ENCODE measurements at regions not wholly inside any gene's neighbourhood (a gene's known extent, or its start where the extent isn't known, plus 50 kb on each side); places are given as distances from the start of the nearest gene placed in this dataset.

DNA sequence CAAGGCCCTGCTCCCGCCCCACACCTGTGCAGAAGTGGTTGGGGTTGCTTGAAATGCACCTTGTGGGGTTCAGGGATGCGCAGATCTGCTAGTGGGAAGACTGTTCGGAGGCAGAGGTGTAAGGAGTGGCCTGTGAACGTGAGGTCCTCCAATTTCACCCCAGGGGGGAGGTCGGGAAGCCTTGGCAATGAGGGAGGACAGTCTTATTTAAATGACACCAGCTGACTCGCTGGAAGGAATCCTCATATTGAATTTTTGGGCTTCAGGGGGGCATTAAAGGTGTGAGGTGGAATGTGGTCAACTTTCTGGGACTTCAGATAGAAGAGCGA lies 218.8 kb upstream of the CELF2 start:
- DNase-seq (ENCODE audit: low read depth): no peak
- no peak overlapping the region for H3K4me3 ChIP-seq (ENCODE audit: low read depth, low read length)
- TF ChIP-seq, protein P1, sequence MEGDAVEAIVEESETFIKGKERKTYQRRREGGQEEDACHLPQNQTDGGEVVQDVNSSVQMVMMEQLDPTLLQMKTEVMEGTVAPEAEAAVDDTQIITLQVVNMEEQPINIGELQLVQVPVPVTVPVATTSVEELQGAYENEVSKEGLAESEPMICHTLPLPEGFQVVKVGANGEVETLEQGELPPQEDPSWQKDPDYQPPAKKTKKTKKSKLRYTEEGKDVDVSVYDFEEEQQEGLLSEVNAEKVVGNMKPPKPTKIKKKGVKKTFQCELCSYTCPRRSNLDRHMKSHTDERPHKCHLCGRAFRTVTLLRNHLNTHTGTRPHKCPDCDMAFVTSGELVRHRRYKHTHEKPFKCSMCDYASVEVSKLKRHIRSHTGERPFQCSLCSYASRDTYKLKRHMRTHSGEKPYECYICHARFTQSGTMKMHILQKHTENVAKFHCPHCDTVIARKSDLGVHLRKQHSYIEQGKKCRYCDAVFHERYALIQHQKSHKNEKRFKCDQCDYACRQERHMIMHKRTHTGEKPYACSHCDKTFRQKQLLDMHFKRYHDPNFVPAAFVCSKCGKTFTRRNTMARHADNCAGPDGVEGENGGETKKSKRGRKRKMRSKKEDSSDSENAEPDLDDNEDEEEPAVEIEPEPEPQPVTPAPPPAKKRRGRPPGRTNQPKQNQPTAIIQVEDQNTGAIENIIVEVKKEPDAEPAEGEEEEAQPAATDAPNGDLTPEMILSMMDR (IDR thresholded peaks at IDR 0.05; ENCODE audit: insufficient read depth, low read depth, low read length): no peak

DNA sequence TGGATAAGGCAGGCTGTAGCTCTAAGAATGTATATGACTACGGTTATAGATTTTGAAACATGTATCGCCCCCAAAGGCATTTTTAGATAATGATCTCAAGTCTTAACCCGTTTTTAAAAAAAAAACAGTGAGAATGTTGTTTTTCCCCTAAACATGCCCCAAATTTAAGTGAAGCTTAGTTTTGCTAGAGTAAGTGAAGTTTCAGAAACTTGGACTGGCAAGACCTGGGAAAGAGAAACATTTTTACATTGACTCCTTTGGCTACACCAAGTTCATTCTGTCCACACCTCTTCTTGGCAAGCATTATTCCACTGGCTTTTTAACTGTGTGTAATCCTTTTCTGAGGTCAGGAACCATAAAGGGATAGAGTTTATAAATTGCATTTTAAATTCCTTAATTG lies 216.7 kb upstream of the CELF2 start:
- DNase-seq (ENCODE audit: low read depth): no peak
- H3K4me3 ChIP-seq (ENCODE audit: low read depth, low read length): no peak overlapping the region
- TF ChIP-seq, protein P1 (IDR thresholded peaks at IDR 0.05; ENCODE audit: insufficient read depth, low read depth, low read length): no peak

DNA sequence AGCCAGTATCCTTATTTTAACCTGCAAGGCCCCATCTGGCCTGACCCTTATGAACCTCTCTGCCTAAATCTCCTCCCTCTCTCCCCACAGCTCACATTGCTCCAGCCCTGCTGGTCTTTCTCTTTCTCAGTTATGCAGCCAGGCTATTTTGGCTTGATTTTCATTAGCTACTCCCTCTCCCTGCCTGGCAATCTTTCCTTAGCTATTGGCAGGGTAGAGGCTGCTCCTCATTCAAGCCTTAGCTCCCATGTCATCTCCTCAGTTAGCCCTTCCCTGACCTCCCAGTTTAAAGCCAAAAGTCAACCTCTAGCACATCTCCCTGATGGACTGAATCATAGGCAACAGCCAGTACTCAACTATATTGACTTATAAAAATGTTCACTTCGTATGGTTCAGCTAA lies 214.4 kb upstream of the CELF2 start:
- TF ChIP-seq, protein P1 (IDR thresholded peaks at IDR 0.05; ENCODE audit: insufficient read depth, low read depth, low read length): no peak
- no peak for DNase-seq (ENCODE audit: low read depth)
- no peak overlapping the region for H3K4me3 ChIP-seq (ENCODE audit: low read depth, low read length)

DNA sequence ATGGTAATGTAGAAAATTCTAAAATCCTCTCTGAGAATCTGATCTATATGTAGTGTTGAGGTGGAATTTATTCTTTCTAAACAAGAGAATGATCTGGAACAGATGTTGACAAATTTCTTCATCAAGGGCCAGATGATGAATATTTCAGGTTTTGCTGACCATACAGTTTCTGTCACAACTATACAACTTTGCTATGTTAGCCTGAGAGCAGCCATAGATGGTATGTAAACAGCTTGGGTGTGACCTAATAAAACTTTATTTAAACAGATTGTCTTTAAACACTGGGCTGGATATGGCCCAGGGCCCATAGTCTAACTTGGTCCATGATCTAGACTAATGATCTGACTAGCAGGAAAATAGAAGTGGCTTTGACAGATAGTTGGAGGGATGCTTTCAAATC lies 213.6 kb upstream of the CELF2 start:
- peak; percentile 22 for DNase-seq (ENCODE audit: low read depth)
- TF ChIP-seq, protein P1 (IDR thresholded peaks at IDR 0.05; ENCODE audit: insufficient read depth, low read depth, low read length): no peak
- no peak overlapping the region for H3K4me3 ChIP-seq (ENCODE audit: low read depth, low read length)

- DNase-seq (ENCODE audit: low read depth): no peak
- TF ChIP-seq, protein P1 (IDR thresholded peaks at IDR 0.05; ENCODE audit: insufficient read depth, low read depth, low read length): no peak
- H3K4me3 ChIP-seq (ENCODE audit: low read depth, low read length): no peak overlapping the region
These were observed 212.5 kb upstream of the CELF2 start for GRCh38 chr10:10804998-10805740.

DNA sequence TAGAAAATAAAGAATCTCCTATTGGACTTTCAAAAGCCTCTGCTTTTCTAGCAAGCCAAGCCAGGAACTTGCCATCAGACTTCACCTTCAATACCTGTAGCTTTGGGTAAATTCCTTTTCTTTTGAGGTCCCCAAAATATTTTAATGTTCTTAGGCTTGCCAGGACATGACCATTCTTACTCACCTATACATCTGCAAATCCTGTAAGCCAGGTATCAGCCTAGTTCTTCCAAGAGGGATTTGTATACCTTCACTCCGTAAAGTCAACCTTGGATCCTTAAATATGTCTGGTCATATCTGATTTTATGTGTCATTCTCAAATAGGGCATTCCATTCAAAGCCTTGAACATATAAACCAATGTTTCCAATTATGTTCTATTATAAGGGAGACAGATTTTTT lies 210.6 kb upstream of the CELF2 start:
- TF ChIP-seq, protein P1 (IDR thresholded peaks at IDR 0.05; ENCODE audit: insufficient read depth, low read depth, low read length): no peak
- no peak for DNase-seq (ENCODE audit: low read depth)
- H3K4me3 ChIP-seq (ENCODE audit: low read depth, low read length): no peak overlapping the region

- TF ChIP-seq, protein P1 (IDR thresholded peaks at IDR 0.05; ENCODE audit: insufficient read depth, low read depth, low read length): no peak
- DNase-seq (ENCODE audit: low read depth): no peak
- H3K4me3 ChIP-seq (ENCODE audit: low read depth, low read length): no peak overlapping the region
These were observed 206.1 kb upstream of the CELF2 start for GRCh38 chr10:10811562-10811961.
